ENCODE measurements at regions not wholly inside any gene's neighbourhood (a gene's known extent, or its start where the extent isn't known, plus 50 kb on each side); places are given as distances from the start of the nearest gene placed in this dataset.
"Not testable (repeated sequence)": the region's sequence is repeated elsewhere in the genome, so short reads cannot be mapped to it uniquely, and the experiment has no call there.

DNA sequence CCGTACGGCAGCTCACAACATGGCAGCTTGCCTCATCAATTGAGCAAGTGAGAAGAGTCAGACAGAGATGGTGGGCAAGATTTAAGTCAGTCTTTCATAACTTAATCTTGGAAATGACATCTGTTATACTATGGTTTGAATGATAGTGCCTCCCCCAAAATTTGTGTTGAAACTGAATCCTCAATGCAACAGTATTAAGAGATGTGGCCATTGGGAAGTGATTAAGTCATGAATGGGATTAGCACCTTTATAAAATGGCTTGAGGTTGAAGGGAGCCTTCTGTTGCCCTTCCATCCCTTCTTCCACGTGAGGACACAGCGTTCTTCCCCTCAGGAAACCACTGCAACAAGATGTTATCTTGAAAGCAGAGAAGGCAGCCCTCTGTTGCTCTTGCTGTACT is 124.2 kb downstream of the C12orf75 start:
- in situ Hi-C loops (cut with HindIII; ENCODE audit: low sequenced_read_pairs): no loop called here

DNA sequence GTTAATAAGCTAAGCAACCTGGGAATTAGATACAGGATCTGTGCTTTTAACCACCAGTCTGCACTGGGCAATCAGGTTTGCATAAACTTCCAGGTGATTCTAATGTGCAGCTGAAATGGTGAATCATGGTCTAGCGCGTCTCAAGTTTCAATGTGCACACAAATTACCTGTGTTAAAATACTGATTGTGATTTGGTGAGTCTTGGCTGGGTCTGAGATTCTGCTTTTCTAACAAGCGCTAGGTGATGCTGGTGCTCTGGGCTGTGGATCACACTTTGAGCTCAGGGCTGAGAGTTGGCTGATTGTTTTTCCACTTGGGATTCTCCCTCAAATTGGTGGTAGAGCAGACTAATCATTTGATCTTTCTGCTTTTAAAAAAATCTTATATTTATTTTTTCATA is 124.8 kb downstream of the C12orf75 start:
- in situ Hi-C loops (cut with HindIII; ENCODE audit: low sequenced_read_pairs): no loop called here

DNA sequence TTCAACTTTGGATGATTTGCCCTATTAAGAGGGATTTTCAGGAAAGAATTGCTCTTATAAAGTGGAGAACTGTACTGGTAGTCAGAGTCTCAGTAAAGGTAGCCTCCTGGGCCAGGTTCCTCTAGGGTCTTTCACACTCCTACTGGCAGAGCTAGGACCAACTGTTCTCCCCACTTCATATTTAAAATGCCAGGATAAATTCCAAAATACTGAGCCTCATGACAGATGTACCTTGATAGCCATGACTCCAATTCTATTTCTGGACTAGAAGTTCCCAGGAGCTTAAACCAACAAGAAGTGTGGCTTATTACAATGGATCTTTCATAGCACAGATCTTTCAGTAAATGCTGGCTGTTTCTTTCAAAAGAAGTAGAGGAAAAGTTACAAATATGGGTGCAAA is 126.5 kb downstream of the C12orf75 start:
- in situ Hi-C loops (cut with HindIII; ENCODE audit: low sequenced_read_pairs): no loop called here

DNA sequence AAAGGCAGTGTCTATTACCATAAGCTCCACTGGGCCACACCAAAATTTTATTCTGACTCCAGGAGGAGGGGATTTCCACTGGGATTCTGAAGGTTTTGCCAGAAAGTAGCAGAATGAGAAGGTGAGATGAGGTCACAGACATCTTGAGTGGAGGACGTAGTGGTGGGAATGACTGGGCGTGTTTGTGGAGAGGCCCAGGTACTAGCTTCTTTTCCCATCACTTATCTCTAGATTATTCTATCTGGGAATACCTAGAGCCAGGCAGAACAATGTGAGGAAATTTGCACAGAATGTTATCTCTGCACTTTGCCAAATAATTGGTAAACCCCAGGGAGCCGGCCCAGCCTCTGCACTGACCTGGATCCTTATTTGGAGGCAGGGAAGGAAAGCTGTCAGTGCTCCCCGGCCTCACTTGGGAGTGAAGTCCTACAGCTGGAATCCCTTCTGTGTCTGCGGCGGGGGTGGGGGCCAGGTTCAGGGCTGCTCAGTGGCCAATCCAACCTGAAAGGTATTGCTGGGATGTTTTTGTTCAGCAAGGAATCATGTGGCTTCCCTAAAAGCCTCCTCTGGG is 129.4 kb downstream of the C12orf75 start:
- in situ Hi-C loops (cut with HindIII; ENCODE audit: low sequenced_read_pairs): no loop called here

DNA sequence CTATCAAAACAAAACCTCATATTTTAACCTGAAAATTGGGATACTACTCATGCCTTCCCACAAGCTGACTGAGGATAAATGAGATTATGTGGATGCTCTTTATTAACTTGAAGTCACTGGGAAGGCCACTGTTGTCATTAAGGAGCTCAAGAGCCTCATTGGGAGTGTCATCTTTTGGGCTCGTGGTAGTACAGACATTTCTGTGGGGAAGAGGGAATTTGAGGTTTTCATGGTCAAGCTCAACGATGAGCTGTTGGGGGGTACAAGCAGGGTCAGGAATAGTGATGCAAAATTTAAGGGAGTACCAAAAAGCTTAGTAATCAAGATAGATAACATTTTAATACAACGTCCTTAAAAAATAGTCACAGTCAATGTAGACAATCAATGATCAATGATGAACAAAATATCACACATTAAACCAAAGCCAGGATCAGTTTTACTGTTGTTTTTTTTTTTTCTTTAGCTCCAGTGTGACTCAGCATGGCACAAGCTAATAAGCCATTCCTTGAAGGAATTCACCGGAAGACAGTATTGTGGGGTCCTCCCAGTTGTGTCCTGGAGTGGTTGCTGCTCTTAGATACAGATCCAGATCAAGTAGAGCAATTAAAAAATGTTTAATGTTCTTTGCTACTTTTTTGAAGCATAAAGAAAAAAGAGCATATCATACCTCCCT is 130.9 kb downstream of the C12orf75 start:
- in situ Hi-C loops (cut with HindIII; ENCODE audit: low sequenced_read_pairs): no loop called here

DNA sequence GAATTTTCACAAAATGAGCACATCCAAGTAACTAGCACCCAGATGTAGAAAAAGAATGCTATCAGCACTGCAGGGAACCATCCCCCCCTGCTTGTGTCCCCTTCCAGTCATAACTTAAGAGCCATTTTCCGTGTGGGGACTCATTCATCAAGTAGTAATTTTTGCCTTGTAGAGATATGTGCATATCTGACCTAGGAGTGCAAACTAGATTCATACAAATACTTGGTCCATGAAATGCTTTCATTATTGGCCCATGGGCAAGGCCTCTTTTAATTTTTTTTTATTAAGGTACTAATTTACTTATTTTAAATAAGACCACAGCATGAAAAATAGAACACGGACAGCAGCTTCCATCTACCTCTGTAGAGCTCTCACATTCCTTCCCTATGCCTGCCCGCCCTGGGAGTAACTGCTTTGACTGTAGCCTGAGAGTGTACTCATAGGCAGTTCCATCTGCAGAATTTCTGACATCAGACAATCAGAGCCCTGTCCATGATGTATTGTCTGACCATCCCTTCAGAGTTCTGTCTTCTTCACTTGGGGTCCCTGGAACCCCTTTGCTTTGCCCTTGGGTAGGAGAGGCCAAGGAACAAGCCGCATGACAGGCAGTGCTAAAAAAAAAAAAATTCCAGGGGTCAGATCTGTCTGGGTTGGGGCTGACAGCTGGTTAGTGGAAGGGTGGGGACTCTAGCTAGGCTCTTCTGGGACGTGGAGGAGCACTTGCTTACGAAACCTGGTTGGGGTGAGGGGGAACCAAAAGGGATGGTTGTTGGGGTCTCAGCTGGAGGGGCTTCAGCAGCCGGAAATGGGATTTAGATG is 131.7 kb downstream of the C12orf75 start:
- in situ Hi-C loops (cut with HindIII; ENCODE audit: low sequenced_read_pairs): no loop called here

DNA sequence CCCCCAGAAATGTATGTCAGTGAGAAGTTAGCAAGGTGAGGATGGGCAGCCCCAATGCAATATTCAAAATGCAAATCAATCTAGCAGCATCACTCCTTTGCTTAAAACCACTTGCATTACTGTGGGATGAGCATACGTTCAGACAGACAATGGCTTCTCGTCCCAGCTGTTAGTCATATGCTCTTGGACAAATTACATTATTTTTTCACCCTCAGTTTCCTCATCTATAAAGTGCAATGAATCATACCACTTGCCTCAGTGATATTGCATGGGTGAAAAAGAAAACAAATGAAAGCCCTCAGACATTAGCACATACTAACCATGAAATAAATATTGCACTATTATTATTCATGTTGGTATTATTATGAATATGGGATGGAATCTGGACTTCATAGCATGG is 132.3 kb downstream of the C12orf75 start:
- in situ Hi-C loops (cut with HindIII; ENCODE audit: low sequenced_read_pairs): no loop called here

DNA sequence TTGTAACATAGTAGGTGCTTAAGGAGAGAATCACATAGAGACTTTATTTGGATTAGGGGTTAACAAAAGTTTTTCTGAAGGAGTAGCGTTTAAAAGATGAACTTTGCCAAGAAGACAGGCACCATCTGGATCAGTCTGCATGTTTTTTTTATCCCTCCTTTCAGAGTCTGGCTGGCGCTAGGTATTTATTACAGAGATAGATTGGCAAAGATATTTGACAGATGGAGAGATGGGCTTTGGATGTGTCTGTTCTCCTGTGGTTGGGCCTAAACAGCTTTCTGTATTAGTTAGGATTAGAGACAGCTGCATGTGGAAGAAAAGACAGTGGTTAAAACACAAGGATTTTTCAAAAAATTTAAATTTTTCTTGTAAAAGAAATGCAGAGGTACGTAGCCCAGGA is 133.9 kb downstream of the C12orf75 start:
- in situ Hi-C loops (cut with HindIII; ENCODE audit: low sequenced_read_pairs): no loop called here

DNA sequence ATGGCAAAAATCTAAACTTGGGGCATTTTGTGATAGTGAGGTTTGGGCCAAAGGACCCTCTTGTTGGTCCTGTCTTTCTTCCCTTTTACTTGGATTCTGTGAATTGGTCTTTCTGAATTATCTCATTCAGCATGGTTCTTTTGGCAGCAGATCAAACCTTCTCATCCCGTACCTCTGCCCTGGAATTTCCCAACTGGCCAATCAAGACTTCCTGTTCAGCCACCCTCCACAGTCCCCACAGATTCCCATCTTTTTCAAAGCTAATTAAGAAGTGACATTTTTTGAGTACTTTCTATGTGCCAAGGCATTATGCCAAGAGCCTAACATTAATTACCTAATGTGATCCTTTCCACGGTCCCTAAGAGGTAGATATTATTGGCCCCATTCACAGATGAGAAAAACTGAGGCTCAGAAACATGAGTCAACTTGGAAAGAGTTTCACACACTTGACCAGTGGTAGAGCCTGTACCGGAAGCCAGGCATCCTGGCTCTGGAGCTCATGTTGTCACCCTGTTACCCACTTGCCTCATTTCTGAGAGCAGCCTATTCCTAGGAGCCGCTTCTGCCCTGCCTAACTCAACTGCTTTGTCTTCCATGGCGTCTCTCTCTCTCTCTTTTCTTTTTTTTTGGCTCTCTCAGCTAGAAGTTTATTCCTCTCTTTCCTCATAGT is 135.9 kb downstream of the C12orf75 start:
- in situ Hi-C loops (cut with HindIII; ENCODE audit: low sequenced_read_pairs): no loop called here

DNA sequence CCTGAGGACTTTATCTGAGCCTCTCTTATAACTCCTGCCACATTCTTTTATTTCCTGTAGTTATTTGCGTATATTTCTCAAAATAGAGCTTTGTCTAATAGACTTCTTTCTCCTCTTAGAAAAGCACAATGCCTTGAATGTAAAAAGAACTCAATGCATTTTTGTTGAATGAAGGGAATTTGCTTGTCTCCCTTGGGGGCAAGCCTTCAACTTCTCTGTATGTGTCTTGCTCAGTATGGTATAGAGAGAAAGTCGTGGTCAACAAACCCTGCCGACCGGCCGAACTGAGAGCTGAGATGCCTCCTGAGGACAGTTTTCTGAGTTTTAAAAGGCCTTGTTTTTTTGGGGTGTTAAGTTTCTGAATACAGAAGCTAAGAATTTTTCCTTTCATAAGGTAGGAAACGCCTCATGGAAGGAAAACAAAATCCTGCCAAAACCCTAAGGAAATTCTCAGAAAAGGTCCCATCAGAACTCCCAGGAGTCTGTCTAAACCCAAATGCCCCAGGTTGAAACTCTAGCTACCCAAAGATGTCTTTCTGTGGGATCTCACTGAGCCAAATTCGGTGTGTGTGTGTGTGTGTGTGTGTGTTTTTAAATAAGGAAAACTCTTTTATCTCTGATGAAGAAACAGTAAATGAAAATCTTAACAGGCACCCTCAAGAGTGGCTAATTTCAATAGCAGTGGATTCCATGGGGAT is 136.6 kb downstream of the C12orf75 start:
- in situ Hi-C loops (cut with HindIII; ENCODE audit: low sequenced_read_pairs): no loop called here

DNA sequence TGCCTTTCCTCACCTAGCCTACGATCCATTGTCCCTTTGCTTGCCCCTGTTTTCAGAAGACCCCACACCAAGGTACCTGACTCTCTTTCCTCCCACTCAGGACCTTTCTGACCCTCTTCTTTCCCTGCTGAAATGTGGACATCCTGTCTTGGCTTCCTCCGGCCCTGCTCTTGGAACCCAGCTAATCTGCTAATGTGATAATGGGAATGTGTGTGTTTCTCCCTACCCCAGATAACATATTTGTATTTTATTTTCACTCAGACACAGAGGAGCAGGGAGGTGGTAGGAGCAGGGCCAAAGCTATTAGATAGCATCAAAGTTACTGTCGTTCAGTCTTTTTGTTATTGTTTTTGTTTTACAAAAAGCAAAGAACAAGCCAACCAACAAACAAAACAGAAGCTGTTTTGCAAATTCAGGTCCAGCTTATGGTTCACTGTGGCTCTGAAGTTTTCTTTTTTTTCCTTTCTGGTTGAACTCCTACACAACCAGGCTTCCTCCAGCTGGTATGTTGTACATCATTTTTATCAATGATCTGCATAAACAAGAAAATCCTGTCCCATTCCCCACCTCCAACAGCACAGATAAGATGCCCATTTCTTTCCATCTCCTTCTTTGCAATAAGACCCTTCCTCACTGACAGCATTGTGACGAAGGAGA is 137.3 kb downstream of the C12orf75 start:
- in situ Hi-C loops (cut with HindIII; ENCODE audit: low sequenced_read_pairs): no loop called here

DNA sequence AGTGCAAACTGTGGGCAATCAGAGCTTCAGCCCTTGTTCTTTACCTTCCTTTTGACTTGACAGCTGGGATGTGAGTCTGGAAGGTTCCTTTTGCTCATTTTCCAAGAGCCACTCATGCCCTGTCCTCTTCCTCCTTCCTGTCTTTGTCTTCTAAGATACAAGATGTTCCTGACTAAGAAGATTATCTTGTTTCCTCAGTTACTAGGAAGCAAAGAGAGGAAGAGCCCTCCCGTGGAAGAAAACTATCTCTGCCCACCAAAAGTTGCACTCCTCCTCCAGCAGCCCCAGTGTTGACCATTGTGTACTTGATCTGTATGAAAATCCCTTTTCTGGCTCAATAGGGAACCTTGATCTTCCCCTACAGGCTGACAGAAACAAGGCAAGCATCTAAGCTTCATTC is 138.0 kb downstream of the C12orf75 start:
- in situ Hi-C loops (cut with HindIII; ENCODE audit: low sequenced_read_pairs): no loop called here

DNA sequence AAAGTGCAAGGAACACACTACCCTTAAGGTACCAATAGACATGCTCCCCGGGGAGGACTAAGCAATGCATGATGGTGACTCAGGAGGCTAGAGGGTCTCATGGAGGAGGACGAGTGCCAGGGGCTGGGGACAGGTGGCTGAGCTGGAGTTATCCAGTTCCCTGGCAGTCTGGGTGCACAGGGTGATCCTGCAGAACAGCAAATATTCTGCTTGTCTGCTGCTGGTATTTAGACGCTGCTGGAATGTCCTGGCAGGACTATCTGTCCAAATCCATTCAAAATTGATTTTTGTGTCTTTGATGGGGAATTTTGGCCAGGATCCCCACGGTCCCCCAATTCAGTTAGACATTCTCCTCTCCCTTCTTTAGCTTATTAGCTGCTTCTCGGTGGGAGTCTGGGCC is 138.7 kb downstream of the C12orf75 start:
- in situ Hi-C loops (cut with HindIII; ENCODE audit: low sequenced_read_pairs): no loop called here

DNA sequence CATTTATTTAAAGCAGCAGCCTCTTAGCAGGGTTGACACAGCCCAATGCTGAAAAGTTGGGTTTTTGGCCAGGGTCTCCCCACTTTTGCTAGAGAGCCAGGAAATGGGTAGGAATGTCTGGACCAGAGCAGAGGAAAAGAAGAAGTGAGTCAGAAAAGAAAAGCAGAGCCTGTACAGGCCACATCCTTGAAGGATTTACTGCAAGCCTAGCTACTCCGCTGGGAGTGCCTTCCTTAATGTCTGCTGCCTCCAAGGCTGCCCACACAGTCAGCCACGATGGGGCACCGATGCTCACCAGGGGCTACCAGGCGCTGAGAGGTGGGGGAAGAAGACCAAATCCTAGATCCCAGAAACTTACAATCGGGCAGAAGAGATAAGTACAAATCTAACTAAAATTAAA is 139.2 kb downstream of the C12orf75 start:
- in situ Hi-C loops (cut with HindIII; ENCODE audit: low sequenced_read_pairs): no loop called here

DNA sequence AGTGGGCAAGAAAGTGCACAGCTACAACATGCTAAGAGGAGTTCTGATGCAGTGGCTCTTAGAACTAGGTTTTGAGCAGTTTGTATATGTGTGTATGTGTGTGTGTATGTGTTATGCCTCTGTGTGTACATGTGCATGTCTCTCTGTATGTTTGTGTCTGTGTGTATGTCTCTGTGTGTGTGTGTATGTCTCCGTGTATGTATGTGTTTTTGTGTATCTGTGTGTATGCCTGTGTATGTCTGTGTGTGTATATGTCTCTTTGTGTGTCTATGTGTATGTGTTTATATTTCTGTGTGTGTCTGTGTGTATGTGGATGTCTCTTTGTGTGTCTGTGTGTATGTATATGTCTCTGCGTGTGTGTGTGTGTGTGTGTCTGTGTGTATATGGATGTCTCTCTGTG is 139.6 kb downstream of the C12orf75 start:
- in situ Hi-C loops (cut with HindIII; ENCODE audit: low sequenced_read_pairs): no loop called here

DNA sequence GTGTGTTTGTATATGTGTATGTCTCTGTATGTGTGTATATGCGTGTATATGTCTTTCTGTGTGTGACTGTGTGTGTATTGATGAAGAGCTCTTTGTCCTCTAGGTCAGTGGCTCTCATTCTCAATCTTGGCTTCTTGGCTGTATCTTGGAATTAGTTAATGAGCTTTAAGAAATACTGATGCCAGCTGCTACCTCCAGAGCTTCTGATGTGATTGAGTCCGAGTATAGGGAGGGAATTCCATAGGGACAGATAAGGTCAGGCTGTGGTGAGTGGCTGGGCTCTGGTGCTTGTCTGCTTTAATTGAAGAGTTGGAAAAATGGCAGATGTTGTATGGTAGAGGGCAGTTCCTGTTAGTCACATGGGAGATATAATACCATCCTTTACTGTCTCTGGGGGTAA is 140.1 kb downstream of the C12orf75 start:
- in situ Hi-C loops (cut with HindIII; ENCODE audit: low sequenced_read_pairs): no loop called here

DNA sequence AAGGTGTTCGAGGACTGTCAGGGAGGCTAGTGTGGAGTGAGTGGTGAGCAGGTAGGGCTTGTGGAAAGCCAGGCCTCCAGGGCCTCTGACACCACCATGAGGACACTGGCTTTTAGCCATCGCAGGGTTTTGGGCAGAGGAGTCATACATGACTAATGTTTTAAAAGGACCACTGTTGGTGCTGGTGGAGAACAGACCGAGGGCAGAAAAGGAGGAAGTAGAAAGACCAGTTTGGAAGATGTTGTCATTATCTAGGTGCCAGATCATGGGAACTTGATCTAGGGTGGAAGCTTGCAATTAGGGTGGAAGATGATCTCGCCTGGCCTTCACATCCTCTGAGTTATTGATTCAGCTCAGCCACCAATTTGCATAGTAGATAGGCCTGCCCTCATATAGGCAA is 144.2 kb downstream of the C12orf75 start:
- in situ Hi-C loops (cut with HindIII; ENCODE audit: low sequenced_read_pairs): no loop called here

DNA sequence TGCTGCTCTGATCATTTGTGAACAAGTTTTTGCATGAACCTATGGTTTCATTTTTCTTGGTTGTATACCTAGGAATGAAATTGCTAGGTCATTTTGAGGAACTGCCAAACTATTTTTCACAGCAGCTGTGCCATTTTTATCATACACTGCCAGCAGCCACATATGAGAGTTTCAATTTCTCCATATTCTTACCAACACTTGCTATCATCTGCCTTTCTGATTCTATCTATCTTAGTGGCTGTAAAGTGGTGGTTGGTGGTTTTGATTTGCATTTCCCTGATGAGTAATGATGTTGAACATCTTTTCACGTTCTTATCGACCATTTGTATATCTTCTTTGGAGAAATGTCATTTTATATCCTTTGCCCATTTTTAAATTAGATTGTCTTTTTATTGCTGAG is 146.1 kb downstream of the C12orf75 start:
- in situ Hi-C loops (cut with HindIII; ENCODE audit: low sequenced_read_pairs): no loop called here

DNA sequence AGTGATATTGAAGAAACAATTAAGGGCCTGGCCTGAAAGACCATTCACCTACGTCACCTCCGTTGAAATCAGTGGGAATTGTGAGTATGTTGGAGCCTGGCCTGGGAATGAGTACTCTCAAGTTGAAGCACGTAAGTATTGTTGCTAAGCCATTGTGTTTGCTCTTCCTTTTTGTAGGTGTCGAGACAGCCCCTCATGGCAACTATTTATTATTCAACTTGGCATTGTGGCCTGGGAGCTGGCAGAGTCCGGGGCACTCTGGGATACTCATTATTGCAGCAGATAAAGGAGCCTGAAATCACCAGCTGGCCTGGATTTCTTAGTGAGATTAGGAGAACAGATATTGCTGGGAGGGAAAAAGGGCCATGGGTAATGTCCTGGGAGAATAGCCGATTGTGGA is 147.4 kb downstream of the C12orf75 start:
- in situ Hi-C loops (cut with HindIII; ENCODE audit: low sequenced_read_pairs): no loop called here

DNA sequence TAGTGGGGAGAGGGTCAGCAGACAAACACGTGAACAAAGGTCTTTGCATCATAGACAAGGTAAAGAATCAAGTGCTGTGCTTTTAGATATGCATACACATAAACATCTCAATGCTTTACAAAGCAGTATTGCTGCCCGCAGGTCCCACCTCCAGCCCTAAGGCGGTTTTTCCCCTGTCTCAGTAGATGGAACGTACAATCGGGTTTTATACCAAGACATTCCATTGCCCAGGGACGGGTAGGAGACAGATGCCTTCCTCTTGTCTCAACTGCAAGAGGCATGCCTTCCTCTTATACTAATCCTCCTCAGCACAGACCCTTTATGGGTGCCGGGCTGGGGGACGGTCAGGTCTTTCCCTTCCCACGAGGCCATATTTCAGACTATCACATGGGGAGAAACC is 148.3 kb downstream of the C12orf75 start:
- in situ Hi-C loops (cut with HindIII; ENCODE audit: low sequenced_read_pairs): not testable (repeated sequence)

DNA sequence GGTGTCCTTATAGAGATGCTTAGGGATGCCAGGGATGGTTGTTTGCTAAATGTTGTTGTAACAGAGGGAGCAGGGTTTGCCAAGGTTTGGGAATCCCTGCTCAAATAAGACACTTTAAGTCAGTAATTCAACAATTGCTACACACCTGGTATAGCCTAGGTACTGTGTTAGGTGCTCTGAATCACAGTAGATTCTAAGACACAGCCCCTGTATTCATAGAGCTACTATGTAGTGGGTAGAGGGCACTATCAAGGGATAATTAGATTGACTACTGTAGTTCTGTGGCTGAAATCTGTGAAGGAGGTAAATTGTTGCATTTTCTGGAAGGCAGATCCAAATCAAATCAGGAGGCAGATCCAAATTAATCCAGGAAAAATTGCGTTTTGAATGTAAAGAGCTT is 149.2 kb downstream of the C12orf75 start:
- in situ Hi-C loops (cut with HindIII; ENCODE audit: low sequenced_read_pairs): no loop called here

Data from DLD1 (cell line).